GM18498 (cell line): ENCODE measurements at regions not wholly inside any gene's neighbourhood (a gene's known extent, or its start where the extent isn't known, plus 50 kb on each side); places are given as distances from the start of the nearest gene placed in this dataset.
"Not testable (repeated sequence)": the region's sequence is repeated elsewhere in the genome, so short reads cannot be mapped to it uniquely, and the experiment has no call there.

ENCODE experiments used
- ATAC-seq: cut with Tn5 transposase; IDR thresholded peaks from one replicate; pipeline ENCODE4 v1.9.1; 2021; ENCODE audit warnings: mild to moderate bottlenecking, moderate library complexity; ENCODE audit not compliant: unreplicated experiment

DNA sequence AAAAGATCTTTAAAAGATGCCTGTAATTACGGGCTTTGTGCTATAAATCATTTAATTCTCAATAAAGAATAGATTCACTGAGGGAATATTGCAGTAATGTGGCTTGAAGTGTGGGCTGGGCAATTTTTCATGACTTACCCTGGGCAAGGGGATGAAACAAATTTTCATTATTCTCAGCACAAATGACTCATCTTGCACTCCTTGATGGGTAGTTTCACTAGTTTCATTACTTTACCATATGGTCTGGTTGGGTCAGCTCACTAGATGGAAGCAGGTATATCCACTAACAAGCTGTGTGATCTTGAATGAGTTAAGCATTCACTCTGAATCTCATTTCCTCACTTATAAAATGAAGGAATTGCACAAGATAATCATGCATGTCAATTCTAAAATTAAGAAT, 234.3 kb downstream of the ABCC12 start:
- no peak for ATAC-seq

DNA sequence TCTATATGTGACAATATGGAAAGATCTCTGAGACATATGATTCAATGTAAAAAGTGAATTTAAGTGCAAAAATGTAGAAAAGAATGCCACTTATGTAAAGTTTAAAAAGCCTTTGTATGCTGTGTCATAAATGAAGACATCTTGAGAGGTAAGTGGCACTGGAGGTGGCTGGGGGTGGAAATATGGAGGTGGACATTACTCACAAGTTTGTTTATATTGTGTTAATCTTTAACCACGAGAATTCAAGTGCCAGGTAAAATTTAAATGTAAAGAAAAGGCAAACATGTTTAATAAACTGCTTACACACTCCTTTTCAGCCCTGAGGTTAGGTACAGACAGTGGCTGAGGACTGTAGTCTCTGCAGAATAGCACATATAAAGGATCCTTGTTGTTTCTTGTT, 235.1 kb downstream of the ABCC12 start:
- no peak for ATAC-seq

DNA sequence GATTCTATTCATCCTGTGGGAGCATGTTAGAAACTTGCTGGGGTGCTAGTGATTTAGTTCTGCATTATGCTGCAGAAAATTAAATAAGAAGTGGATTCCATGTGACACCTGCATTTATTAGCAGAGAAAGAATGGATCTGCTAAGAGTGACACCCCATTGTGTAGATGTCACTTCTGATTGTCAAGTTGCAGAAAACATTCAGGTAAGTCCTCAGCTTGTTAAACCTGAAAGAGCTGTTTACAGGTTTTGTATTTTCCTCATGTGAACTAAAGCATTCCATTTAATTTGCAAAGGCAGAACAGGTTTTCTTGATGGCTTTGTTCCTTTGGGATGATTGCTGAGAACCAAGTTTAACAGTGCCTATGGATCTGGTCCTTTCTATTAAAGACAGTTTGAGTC, 238.7 kb downstream of the ABCC12 start:
- ATAC-seq = no peak

DNA sequence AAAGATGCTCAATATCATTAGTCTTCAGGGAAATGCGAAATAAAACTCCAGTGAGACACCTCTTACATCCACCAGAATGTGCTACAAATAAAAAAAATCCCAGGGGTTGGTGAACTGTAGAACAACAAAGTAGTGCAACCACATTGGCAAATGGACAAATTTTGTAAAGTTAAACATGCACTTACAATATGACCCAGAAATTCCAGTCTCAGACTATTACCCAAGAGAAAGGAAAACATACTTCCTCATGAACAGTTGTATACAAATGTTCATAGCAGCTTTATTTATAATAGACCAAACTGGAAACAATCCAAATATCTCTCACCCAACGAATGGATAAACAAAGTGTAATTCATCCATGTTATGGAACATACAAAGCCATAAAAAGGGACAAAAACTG, 239.5 kb downstream of the ABCC12 start:
- no peak for ATAC-seq

DNA sequence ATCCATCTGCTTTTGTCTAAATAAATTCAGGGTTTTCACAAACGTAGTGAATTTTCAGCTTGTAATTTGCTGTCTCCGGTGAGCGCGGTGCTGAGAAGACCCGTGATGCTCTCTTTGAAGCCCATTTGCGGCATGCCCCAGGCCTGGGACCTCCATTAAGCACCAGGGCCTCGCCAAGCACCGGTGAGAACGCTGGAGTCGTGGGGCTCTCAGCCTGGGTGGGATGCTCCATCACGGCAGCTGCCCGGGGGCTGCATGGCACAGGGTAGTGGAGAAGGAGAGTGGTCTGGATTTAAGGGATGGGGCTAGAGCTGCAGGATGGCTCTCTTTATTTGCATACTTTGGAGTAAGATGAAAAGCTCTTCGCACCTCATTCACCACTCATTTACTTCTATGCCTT, 248.7 kb downstream of the ABCC12 start:
- no peak for ATAC-seq

DNA sequence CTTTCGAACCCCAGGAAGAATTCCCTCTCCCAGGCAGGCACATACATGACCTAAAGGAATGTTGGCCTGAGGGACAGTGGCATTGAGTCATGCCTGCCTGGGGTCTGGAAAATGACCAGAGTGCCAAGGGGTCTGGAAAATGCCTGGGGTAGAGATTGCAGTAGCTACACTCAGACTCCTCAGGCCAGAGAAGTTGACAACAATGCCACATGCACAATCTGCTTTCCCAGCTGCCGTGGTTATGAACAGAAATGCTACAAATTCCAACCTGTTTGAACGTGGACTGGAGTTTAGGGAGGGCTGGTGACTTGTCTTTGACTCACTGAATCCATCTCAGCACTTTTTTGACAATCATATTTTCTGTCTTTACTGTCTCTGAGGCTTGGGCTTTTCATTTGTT, 250.0 kb downstream of the ABCC12 start:
- ATAC-seq = no peak

DNA sequence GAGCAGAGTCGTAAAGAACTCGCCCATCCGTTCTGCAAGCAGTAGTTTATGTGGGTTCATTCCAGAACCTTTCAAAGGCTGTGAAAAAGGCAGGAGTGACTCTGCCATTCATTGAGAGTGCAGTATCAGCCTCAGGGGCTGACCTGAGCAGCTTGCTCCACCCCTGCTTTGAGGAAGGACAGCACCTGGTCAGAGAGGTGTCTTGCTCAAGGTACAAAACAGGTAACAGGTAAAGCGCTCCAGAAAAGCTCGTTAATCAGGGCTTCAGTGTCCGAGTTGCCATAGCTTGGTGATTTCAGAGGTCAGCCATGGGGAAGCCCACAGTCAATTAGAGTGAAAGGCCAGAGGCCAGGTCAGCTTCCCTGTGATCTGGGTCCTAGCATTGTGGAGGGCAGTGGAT, 251.1 kb downstream of the ABCC12 start:
- ATAC-seq = no peak

DNA sequence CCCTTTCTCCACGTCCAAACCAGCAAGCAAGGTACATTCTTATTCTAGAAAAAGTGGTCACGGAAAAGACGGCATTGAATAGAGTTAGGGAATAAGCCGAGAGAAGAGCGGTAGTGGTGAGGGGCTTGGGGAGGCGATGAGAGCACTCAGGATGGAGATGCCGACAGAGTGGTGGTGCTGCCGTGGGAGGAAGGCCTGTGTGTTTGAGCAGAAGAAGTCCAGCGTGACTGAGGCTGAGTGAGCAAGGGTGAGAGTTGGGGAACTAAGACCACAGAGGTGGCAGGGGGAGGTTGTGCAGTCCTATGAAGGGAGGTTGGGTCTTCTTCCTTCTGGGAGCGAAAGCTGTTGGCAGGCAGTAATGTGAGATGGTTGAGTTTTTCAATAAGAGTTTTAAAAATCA, 252.3 kb downstream of the ABCC12 start:
- ATAC-seq = no peak

DNA sequence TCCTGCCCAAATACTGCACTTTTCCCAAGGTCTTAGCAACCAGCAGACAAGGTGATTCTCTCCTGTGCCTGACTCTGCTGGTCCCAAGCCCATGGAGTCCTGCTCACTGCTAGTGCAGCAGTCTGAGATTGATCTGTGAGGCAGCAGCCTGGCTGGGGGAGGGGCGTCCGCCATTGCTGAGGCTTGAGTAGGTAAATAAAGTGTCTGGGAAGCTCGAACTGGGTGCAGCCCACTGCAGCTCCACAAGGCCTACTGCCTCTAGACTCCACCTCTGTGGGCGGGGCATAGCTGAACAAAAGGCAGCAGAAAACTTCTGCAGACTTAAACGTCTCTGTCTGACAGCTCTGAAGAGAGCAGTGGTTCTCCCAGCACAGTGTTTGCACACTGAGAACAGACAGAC, 258.7 kb downstream of the ABCC12 start:
- ATAC-seq = not testable (repeated sequence)

DNA sequence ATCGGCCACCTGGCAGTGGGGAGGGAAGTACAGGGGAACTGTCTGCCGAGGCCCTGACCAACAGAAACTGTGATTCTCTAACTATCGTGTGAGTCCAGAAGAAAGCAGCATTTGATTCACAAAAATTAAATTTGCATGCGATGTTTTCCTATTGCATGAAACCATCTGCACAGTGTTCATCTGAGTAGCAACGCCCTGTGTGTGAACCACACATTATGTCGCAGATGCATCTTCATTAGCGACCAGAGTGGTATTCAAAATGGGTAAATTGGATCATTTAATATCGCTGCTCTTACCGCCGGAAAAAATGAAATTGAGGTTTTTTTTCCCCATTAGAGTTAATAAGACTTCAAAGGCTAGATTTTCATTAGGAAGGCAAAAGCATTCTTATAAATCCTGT, 260.6 kb downstream of the ABCC12 start:
- ATAC-seq = no peak

DNA sequence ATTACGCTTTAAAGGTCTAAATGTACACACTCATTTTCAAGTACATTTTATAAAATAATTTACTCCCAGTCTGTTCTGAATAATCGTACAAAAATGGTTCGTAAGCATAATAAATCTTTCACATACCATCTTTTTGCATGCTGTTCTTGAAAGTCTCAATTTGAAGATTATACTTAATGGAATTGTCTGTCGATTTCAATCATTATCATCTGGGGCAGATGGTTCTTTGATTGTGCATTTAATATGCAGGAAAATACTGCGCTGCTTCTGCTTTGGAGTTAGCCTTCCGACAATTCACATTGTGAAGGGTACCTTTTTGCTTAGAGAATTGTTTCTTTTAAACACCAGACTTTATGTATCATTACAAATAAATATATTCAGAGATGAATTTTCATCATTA, 262.8 kb downstream of the ABCC12 start:
- ATAC-seq = no peak

DNA sequence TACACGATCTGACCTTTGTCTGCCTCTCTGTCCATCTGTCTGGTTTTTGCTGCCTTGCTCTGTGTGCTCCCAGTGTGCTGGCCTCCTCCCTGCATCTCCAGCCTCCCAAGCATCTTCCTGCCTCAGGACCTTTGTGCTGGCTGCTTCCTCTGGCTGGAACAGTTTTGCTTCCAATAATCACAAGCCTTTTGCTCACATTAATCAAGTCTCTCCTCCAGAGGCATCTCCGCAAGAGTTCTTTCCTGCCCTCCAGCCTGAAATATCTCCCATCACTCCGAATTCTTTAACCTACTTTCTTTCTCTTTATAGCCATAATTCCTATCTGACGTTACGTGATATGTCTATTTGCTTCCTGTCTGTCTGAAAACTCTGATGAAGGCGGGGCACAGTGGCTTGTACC, 267.1 kb downstream of the ABCC12 start:
- ATAC-seq = no peak

DNA sequence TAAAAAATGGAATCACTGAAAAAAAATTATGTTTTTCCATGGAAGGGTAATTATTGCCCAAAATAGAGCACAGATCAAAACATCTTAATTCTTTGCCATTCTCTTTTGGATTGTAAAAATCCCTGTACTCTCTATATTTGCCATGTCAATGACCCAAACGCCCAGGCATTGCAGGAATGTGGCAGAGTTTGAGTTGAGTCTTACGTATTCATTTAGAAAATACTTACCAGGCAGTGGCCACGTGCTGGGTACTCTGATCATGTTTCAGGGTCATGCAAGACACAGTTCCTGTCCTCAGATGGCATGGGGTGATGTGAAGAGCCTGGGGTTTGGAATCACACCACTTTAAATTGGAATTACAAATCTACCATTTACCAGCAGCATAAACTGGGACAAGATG, 267.7 kb downstream of the ABCC12 start:
- no peak for ATAC-seq

DNA sequence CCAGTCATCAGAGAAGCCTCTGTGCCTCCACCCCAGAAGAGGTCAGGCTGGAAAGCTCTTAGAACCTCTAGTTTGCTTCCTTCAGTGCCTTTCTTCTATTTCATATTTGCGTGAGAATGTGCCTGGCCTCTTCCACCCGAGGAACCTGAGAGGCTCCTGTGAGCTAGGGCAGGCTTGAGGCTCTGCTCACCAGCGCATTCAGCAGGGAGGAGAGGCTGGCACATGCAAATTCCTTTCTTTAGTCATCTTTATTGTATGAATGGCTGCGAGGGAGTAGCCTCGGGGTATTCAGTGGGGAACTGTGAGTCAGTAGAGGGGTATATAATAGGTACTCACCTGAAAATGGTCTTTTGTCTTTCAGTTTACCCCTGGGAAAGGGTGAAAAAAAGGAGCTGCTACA, 268.3 kb downstream of the ABCC12 start:
- no peak for ATAC-seq

DNA sequence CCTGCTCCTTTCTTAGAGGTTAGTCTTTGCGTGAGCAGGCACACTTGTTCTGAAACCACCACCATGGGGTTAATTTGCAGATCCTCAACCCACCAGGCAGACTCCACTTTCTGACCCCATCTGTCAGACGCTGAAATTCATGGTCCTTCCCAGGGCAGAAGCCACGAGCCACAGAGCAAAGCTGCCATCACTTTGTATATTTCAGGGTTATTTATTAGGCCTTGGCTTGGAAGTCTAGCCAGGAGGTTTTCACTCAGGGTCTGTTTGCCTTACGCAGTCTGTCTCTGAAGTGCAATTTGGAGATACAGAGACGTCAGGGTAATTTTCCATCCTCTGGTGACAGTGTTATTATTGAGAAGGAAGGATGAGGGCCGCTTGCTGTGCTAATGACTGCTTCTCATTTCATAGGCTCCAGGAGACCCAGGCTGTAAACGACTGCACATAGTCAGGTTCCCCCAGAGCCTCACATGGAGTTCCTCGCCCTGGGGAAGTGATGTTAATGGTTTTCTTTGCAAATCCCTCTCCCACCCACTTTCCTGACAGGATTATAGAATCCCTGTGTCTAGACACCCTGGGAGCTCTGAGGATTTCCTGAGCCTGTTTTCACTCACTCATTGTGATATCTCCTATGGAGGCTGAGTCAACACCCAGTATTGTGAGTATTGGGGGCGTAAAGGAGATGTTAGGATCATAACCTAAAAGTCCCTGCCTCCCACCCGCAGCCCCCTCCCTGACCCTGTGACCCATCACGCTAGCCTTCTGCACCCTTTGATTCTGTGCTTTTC, 269.0 kb downstream of the ABCC12 start:
- ATAC-seq = no peak

DNA sequence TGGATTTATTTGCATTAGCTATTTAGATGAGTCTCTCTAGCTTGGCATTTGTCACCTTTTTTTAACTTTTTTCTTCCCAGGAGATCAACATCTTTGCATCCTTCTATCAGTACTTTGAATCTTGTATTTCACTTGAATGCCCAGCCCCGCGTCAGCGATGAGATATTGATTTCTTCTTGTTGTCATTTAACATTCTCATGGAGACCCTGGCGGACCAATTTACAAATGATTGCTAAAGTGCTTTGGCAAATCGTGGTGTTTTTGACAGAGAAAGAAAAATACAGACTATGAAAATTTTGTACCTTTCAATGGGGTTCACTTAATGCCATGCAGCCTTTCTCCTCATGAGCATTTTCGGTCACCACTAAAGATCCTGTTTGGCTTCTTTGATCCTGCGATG, 269.7 kb downstream of the ABCC12 start:
- no peak for ATAC-seq

DNA sequence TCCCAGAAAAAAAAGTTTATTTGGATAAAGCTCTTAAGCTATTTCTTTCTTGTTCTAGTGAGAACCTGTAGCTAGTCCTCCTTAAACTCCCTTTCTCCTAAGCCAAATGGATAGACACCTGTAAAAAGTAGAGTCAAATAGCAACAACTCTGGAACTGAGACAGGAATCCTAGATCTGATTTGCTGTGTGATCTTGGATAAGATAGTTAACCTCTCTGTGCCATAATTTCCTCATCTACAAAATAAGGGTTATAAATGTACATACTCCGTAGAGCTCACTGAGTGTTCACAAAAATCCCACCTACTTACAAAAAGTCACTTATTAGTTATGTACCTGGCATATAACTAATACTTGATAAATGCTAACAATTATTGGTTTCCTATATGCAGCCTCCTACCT, 270.3 kb downstream of the ABCC12 start:
- ATAC-seq = no peak

DNA sequence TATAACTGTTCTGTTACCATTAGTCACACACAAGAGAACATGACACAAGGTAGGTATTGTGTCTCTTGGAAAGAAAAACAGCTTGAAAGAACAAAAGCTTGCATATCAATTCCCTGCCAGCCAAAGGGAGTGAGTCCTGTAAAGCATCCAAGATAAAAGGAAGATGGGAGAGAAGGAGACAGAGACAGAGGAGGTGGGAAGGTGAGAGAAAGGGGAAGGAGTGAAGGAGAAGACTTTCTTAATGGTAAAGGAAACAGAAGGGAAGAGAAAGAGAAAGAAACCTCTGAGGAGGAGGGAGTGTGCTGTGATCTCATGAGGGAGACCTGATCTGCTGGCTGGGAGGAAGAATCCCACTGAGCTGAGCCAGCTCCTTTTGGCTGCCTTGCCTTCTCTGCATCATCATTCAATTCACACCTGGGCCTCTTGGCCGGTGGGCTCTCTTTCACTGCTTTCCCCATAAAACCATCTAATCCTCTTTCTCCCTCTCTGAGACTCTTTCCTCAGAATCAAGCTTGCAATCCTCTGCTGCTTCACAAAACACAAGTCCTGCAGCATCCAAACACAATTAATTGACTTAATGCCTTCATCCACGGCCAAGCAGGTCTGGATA, 271.6 kb downstream of the ABCC12 start:
- ATAC-seq = no peak

DNA sequence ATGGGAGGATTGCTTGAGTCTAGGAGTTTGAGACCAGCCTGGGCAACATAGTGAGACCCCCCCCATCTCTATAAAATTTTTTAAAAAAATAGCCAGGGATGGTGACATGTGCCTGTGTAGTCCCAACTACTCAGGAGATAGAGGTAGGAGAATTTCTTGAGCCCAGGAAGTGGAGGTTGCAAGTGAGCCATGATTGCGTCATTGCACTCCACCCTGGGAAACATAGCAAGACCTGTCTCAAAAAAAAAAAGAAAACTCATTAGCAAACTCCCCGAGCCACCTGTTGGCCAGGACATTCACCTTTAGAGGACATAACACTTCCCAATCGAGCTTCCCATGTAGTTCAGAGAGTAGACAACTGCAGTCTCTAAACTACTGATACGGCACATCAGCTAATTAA, 274.2 kb downstream of the ABCC12 start:
- ATAC-seq = no peak

DNA sequence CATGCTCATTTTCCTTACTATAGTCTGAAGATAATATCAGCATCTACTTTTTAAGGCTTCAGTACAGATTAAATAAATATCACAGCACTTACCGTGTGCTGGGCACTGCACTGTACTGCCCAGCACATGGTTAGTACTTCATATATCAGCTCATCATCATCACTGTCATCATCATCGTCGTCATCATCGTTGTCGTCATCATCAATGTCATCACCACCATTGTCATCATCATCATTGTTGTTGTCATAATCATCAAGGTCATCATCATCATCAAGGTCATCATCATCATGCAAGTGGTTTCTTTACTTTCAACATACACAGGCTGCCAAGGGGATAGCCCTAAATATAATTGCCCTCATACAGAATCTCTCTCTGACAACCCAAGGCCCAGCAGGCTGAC, 275.1 kb downstream of the ABCC12 start:
- ATAC-seq = no peak

DNA sequence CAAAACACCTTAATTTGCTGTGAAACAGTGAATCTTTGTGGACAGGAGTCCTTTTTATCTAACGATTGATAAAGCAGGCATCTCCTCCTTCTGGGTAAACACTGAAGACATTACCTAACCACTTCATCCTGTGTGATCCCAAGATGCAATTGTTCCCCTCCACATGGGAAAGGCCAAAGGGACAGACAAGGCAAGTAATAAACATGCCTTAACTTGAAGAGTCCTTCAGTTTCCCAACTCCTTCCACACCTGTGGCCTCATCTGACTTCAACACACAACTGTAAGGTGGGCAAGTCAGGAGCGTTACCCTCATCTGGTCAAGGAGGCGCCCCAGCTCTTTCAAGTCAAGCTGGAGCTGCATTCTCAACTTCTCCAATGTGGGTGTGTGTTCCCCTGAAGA, 278.6 kb downstream of the ABCC12 start:
- ATAC-seq = no peak

DNA sequence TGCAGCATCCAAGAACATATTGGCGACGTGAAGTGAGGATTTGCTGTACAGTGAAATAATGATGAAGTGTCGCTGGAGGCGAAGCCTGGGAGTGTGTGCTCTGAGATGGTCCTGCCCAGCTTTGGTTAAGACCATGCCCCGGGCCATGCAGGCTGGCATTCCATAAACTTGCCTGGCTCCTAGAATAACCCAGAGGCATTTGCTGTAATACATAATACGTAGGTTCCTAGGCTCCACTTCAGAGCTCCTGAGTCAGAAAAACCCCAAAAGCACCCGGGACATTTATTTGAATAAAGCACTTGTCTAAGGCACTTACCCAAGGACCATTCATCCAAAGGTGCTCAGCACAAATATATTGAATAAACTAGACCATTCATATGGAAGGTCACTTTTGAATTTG, 279.3 kb downstream of the ABCC12 start:
- ATAC-seq = no peak

DNA sequence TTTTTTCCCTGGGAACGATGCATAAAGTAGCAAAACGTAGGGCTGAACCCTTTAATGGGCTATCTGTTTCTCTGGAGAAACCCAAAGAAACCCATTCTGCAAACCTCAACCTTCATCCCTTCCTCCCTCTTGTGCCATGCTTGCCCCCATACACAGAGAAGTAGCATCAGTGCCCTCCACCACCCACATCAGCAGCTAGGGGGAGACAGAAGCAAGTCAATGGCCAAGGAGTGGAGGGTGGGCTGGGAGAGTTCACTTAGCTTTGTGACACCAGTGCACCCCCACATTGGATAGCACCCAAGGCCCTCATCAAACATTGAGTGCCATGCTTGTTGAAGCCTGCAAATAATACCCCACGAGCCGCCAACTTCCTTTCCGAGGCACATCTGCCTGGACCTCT, 282.4 kb downstream of the ABCC12 start:
- ATAC-seq = no peak
